SK-N-SH treated with all-trans-retinoic acid at 6 μM for 48 hours (cell line): ENCODE measurements at regions not wholly inside any gene's neighbourhood (a gene's known extent, or its start where the extent isn't known, plus 50 kb on each side); places are given as distances from the start of the nearest gene placed in this dataset.

Experiments
- ARNTL ChIP-seq: fragments of 450-650 bp; formaldehyde crosslinking; IDR thresholded peaks from 2 replicates; pipeline ENCODE4 v1.5.0; 2020; ENCODE audit warnings: low read depth, mild to moderate bottlenecking, moderate library complexity, borderline replicate concordance
- BACH2 ChIP-seq: fragments of 250-450 bp; sonication (Bioruptor Pico); IDR thresholded peaks from 2 replicates; pipeline ENCODE4 v1.9.0; 2021; ENCODE audit warnings: mild to moderate bottlenecking, borderline replicate concordance
- CSDC2 ChIP-seq: fragments of 250-450 bp; sonication (Bioruptor Pico); IDR thresholded peaks from 2 replicates; pipeline ENCODE4 v1.5.0; 2020; ENCODE audit warnings: mild to moderate bottlenecking, moderate library complexity
- ESRRG ChIP-seq: fragments of 250-450 bp; sonication (Bioruptor Pico); IDR thresholded peaks from 2 replicates; pipeline ENCODE4 v1.6.1; 2021; ENCODE audit warnings: mild to moderate bottlenecking
- GLIS3 ChIP-seq: fragments of 250-450 bp; sonication (Bioruptor Pico); IDR thresholded peaks from 2 replicates; pipeline ENCODE4 v1.5.0; 2020; ENCODE audit warnings: mild to moderate bottlenecking, moderate library complexity
- OSR1 ChIP-seq: fragments of 250-450 bp; sonication (Bioruptor Pico); IDR thresholded peaks from 2 replicates; pipeline ENCODE4 v1.8.0; 2022; ENCODE audit warnings: moderate library complexity, mild to moderate bottlenecking, inconsistent platforms
- PPARA ChIP-seq: fragments of 250-450 bp; sonication (Bioruptor Pico); IDR thresholded peaks from 2 replicates; pipeline ENCODE4 v1.5.0; 2020; ENCODE audit warnings: mild to moderate bottlenecking, borderline replicate concordance
- RARB ChIP-seq: fragments of 250-450 bp; sonication (Bioruptor Pico); IDR thresholded peaks from 2 replicates; pipeline ENCODE4 v1.8.0; 2021; ENCODE audit warnings: mild to moderate bottlenecking, moderate library complexity
- SNAI2 ChIP-seq: fragments of 250-450 bp; sonication (Bioruptor Pico); IDR thresholded peaks from 2 replicates; pipeline ENCODE4 v1.5.0; 2020; ENCODE audit warnings: mild to moderate bottlenecking, moderate library complexity
- ZFP3 ChIP-seq: fragments of 250-450 bp; sonication (Bioruptor Pico); IDR thresholded peaks from 2 replicates; pipeline ENCODE4 v1.5.0; 2020; ENCODE audit warnings: mild to moderate bottlenecking, moderate library complexity
- ZNF70 ChIP-seq: fragments of 450-650 bp; formaldehyde crosslinking; IDR thresholded peaks from 2 replicates; pipeline ENCODE4 v1.5.0; 2020; ENCODE audit warnings: mild to moderate bottlenecking, moderate library complexity
- TF ChIP-seq, protein P1 (sequence below): fragments of 250-450 bp; sonication (Bioruptor Pico); IDR thresholded peaks from 2 replicates; pipeline ENCODE4 v1.8.0; 2020; ENCODE audit warnings: mild to moderate bottlenecking, moderate library complexity, borderline replicate concordance
- TF ChIP-seq, protein P2 (sequence below): fragments of 250-450 bp; sonication (Bioruptor Pico); IDR thresholded peaks from 2 replicates; pipeline ENCODE4 v1.8.0; 2021; ENCODE audit warnings: low read depth, mild to moderate bottlenecking, moderate library complexity, borderline replicate concordance

GRCh38 chr5:54924487-54924886 is 60.9 kb downstream of the ESM1 start:
- TF ChIP-seq OSR1 (no peak), BACH2 (CRISPR knock-in tag) (no peak), CSDC2 (CRISPR knock-in tag) (no peak), RARB (CRISPR knock-in tag) (no peak), ESRRG (CRISPR knock-in tag) (no peak), ARNTL (no peak), ZNF70 (no peak), PPARA (CRISPR knock-in tag) (no peak), GLIS3 (no peak), SNAI2 (no peak), ZFP3 (no peak)
- TF ChIP-seq, protein P1, sequence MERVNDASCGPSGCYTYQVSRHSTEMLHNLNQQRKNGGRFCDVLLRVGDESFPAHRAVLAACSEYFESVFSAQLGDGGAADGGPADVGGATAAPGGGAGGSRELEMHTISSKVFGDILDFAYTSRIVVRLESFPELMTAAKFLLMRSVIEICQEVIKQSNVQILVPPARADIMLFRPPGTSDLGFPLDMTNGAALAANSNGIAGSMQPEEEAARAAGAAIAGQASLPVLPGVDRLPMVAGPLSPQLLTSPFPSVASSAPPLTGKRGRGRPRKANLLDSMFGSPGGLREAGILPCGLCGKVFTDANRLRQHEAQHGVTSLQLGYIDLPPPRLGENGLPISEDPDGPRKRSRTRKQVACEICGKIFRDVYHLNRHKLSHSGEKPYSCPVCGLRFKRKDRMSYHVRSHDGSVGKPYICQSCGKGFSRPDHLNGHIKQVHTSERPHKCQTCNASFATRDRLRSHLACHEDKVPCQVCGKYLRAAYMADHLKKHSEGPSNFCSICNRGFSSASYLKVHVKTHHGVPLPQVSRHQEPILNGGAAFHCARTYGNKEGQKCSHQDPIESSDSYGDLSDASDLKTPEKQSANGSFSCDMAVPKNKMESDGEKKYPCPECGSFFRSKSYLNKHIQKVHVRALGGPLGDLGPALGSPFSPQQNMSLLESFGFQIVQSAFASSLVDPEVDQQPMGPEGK (CRISPR knock-in tag), result no peak
- TF ChIP-seq, protein P2, sequence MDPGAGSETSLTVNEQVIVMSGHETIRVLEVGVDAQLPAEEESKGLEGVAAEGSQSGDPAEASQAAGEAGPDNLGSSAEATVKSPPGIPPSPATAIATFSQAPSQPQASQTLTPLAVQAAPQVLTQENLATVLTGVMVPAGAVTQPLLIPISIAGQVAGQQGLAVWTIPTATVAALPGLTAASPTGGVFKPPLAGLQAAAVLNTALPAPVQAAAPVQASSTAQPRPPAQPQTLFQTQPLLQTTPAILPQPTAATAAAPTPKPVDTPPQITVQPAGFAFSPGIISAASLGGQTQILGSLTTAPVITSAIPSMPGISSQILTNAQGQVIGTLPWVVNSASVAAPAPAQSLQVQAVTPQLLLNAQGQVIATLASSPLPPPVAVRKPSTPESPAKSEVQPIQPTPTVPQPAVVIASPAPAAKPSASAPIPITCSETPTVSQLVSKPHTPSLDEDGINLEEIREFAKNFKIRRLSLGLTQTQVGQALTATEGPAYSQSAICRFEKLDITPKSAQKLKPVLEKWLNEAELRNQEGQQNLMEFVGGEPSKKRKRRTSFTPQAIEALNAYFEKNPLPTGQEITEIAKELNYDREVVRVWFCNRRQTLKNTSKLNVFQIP (CRISPR knock-in tag), result no peak
